Progenitor cell of endocrine pancreas (in vitro differentiated cells): ENCODE measurements at regions not wholly inside any gene's neighbourhood (a gene's known extent, or its start where the extent isn't known, plus 50 kb on each side); places are given as distances from the start of the nearest gene placed in this dataset.
A peak's percentile ranks its signal among the peaks of the same experiment; 100 is the strongest.
"Not testable (repeated sequence)": the region's sequence is repeated elsewhere in the genome, so short reads cannot be mapped to it uniquely, and the experiment has no call there.

Experiments
- DNase-seq: peaks from one replicate; pipeline ENCODE4 v3.0.0; 2021; ENCODE audit warnings: low spot score; ENCODE audit not compliant: unreplicated experiment
- H3K27ac Mint-ChIP-seq: 2 replicates; pipeline ENCODE4 v1.8.0; 2021; ENCODE audit warnings: mild to moderate bottlenecking, moderate library complexity, mixed read lengths
- H3K27me3 Mint-ChIP-seq: 2 replicates; pipeline ENCODE4 v1.8.0; 2021; ENCODE audit warnings: mixed read lengths
- H3K36me3 Mint-ChIP-seq: 2 replicates; pipeline ENCODE4 v1.8.0; 2022; ENCODE audit warnings: mixed read lengths; ENCODE audit not compliant: insufficient read depth
- H3K4me1 Mint-ChIP-seq: 2 replicates; pipeline ENCODE4 v1.8.0; 2021; ENCODE audit warnings: low read depth, mixed read lengths
- H3K4me3 Mint-ChIP-seq: 2 replicates; pipeline ENCODE4 v1.8.0; 2021; ENCODE audit warnings: low read depth, mild to moderate bottlenecking, moderate library complexity, mixed read lengths
- H3K9me3 Mint-ChIP-seq: 2 replicates; pipeline ENCODE4 v1.8.0; 2021; ENCODE audit warnings: low read depth, mixed read lengths
- CTCF ChIP-seq: fragments of 200-600 bp; sonication (generic); IDR thresholded peaks from one replicate; pipeline ENCODE4 v1.5.0; 2021; ENCODE audit warnings: antibody characterized with exemption, mild to moderate bottlenecking; ENCODE audit not compliant: unreplicated experiment

GRCh38 chr13:33678084-33678483, 139.9 kb upstream of the RFC3 start:
- no peak for TF ChIP-seq CTCF
- H3K9me3 Mint-ChIP-seq, result peaks cover 6% of the 10 kb centered on the region
- H3K27me3 Mint-ChIP-seq, result no peaks in the 10 kb centered on the region
- no peak for DNase-seq
- no peak overlapping the region for H3K4me3 Mint-ChIP-seq
- H3K4me1 Mint-ChIP-seq, result peaks cover 34% of the 10 kb centered on the region
- peaks cover 3% of the 10 kb centered on the region for H3K36me3 Mint-ChIP-seq
- no peak overlapping the region for H3K27ac Mint-ChIP-seq

GRCh38 chr13:33678906-33679657, 138.9 kb upstream of the RFC3 start:
- Mint-ChIP-seq H3K4me1 (peaks cover 34% of the 10 kb centered on the region), H3K4me3 (peak overlapping the region; percentile 0), H3K9me3 (peaks cover 6% of the 10 kb centered on the region), H3K36me3 (peaks cover 3% of the 10 kb centered on the region), H3K27me3 (no peaks in the 10 kb centered on the region), H3K27ac (peak overlapping the region; percentile 89)
- no peak for DNase-seq
- TF ChIP-seq CTCF, result no peak

- Mint-ChIP-seq H3K9me3 (peaks cover 6% of the 10 kb centered on the region), H3K27ac (peak overlapping the region; percentile 89), H3K27me3 (no peaks in the 10 kb centered on the region), H3K4me1 (peaks cover 34% of the 10 kb centered on the region), H3K36me3 (peaks cover 3% of the 10 kb centered on the region), H3K4me3 (no peak overlapping the region)
- no peak for TF ChIP-seq CTCF
- DNase-seq, result no peak
Observed at GRCh38 chr13:33679658-33680012, 138.3 kb upstream of the RFC3 start.

GRCh38 chr13:33682020-33682564, 135.9 kb upstream of the RFC3 start:
- no peak overlapping the region for H3K4me3 Mint-ChIP-seq
- DNase-seq, result no peak
- H3K36me3 Mint-ChIP-seq, result peaks cover 3% of the 10 kb centered on the region
- H3K27ac Mint-ChIP-seq, result no peak overlapping the region
- H3K9me3 Mint-ChIP-seq, result peaks cover 6% of the 10 kb centered on the region
- H3K27me3 Mint-ChIP-seq, result no peaks in the 10 kb centered on the region
- TF ChIP-seq CTCF, result no peak
- peaks cover 23% of the 10 kb centered on the region for H3K4me1 Mint-ChIP-seq

- H3K4me1 Mint-ChIP-seq, result peaks cover 18% of the 10 kb centered on the region
- H3K9me3 Mint-ChIP-seq, result not testable (repeated sequence)
Observed at GRCh38 chr13:33682646-33683045, 135.3 kb upstream of the RFC3 start.

GRCh38 chr13:33683376-33683775, 134.6 kb upstream of the RFC3 start:
- DNase-seq, result no peak
- no peak overlapping the region for H3K4me3 Mint-ChIP-seq
- peaks cover 3% of the 10 kb centered on the region for H3K36me3 Mint-ChIP-seq
- TF ChIP-seq CTCF, result no peak
- H3K4me1 Mint-ChIP-seq, result peaks cover 15% of the 10 kb centered on the region
- no peak overlapping the region for H3K27ac Mint-ChIP-seq
- H3K27me3 Mint-ChIP-seq, result no peaks in the 10 kb centered on the region
- peaks cover 12% of the 10 kb centered on the region for H3K9me3 Mint-ChIP-seq

More at GRCh38 chr13:33682646-33683045, 135.3 kb upstream of the RFC3 start:
- not testable (repeated sequence) for H3K36me3 Mint-ChIP-seq, DNase-seq, H3K4me3 Mint-ChIP-seq, H3K27ac Mint-ChIP-seq, H3K27me3 Mint-ChIP-seq
